RWPE2 (cell line): ENCODE measurements at regions not wholly inside any gene's neighbourhood (a gene's known extent, or its start where the extent isn't known, plus 50 kb on each side); places are given as distances from the start of the nearest gene placed in this dataset.

Experiments used
- ATAC-seq: fragments of 200-7000 bp; cut with Tn5 transposase; 3 replicates; pipeline ENCODE4 v1.9.1; 2021; ENCODE audit warnings: low read depth
- DNase-seq: peaks from one replicate; pipeline ENCODE4 v3.0.0-alpha.2; 2020; ENCODE audit warnings: low spot score
- H3K27ac ChIP-seq: fragments of 450-650 bp; 2 replicates; pipeline ENCODE4 v1.5.1; 2017; ENCODE audit warnings: mild to moderate bottlenecking; ENCODE audit not compliant: poor library complexity, severe bottlenecking
- H3K27me3 ChIP-seq: fragments of 250-450 bp; sonication (Bioruptor Pico); 2 replicates; pipeline ENCODE4 v1.5.1; 2021; ENCODE audit warnings: mild to moderate bottlenecking, moderate library complexity; ENCODE audit not compliant: insufficient read depth, poor library complexity, severe bottlenecking
- H3K36me3 ChIP-seq: fragments of 250-450 bp; sonication (Bioruptor Pico); 2 replicates; pipeline ENCODE4 v1.5.1; 2020; ENCODE audit warnings: low read depth, mild to moderate bottlenecking, moderate library complexity
- H3K4me1 ChIP-seq: fragments of 250-450 bp; sonication (Bioruptor Pico); 2 replicates; pipeline ENCODE4 v1.5.1; 2021; ENCODE audit warnings: mild to moderate bottlenecking, moderate library complexity; ENCODE audit not compliant: insufficient read depth, poor library complexity, severe bottlenecking
- H3K4me3 ChIP-seq: fragments of 250-450 bp; sonication (Bioruptor Pico); 2 replicates; pipeline ENCODE4 v1.5.1; 2021; ENCODE audit warnings: mild to moderate bottlenecking, moderate library complexity; ENCODE audit not compliant: severe bottlenecking
- H3K9me3 ChIP-seq: fragments of 250-450 bp; sonication (Bioruptor Pico); 2 replicates; pipeline ENCODE4 v1.5.1; 2021; ENCODE audit warnings: mild to moderate bottlenecking, moderate library complexity; ENCODE audit not compliant: severe bottlenecking
- CTCF ChIP-seq: fragments of 450-650 bp; IDR thresholded peaks from one replicate; pipeline ENCODE4 v1.5.1; 2017; ENCODE audit warnings: mild to moderate bottlenecking, moderate library complexity; ENCODE audit not compliant: poor library complexity, severe bottlenecking

GRCh38 chr9:2963307-2963706 lies 119.4 kb upstream of the PUM3 start:
- ATAC-seq = no peak
- Histone ChIP-seq H3K27ac (peak overlapping the region; percentile 31), H3K4me3 (no peak overlapping the region), H3K4me1 (no peaks in the 10 kb centered on the region), H3K9me3 (no peaks in the 10 kb centered on the region), H3K36me3 (no peaks in the 10 kb centered on the region), H3K27me3 (no peaks in the 10 kb centered on the region)
- DNase-seq = no peak
- no peak for TF ChIP-seq CTCF

GRCh38 chr9:2962471-2963172 lies 118.7 kb upstream of the PUM3 start:
- no peak for TF ChIP-seq CTCF
- ATAC-seq = peak; percentile 77

GRCh38 chr9:2958219-2958618 lies 114.3 kb upstream of the PUM3 start:
- H3K9me3 ChIP-seq = no peaks in the 10 kb centered on the region
- no peak for ATAC-seq
- peaks cover 6% of the 10 kb centered on the region for H3K27me3 ChIP-seq
- no peak for TF ChIP-seq CTCF
- no peaks in the 10 kb centered on the region for H3K4me1 ChIP-seq
- no peak overlapping the region for H3K4me3 ChIP-seq
- no peaks in the 10 kb centered on the region for H3K36me3 ChIP-seq
- no peak overlapping the region for H3K27ac ChIP-seq
- DNase-seq = no peak

More at GRCh38 chr9:2962471-2963172, 118.7 kb upstream of the PUM3 start:
- Histone ChIP-seq H3K9me3 (no peaks in the 10 kb centered on the region), H3K27ac (peak overlapping the region; percentile 31), H3K4me3 (no peak overlapping the region), H3K4me1 (no peaks in the 10 kb centered on the region), H3K36me3 (no peaks in the 10 kb centered on the region), H3K27me3 (no peaks in the 10 kb centered on the region)
- no peak for DNase-seq

GRCh38 chr9:2957656-2958200 lies 113.8 kb upstream of the PUM3 start:
- peaks cover 6% of the 10 kb centered on the region for H3K27me3 ChIP-seq
- no peak overlapping the region for H3K4me3 ChIP-seq
- no peak for TF ChIP-seq CTCF
- DNase-seq = no peak
- no peak for ATAC-seq
- no peak overlapping the region for H3K27ac ChIP-seq
- H3K36me3 ChIP-seq = no peaks in the 10 kb centered on the region
- no peaks in the 10 kb centered on the region for H3K9me3 ChIP-seq
- H3K4me1 ChIP-seq = no peaks in the 10 kb centered on the region

GRCh38 chr9:2955575-2955974 lies 111.7 kb upstream of the PUM3 start:
- H3K27ac ChIP-seq = no peak overlapping the region
- no peak overlapping the region for H3K4me3 ChIP-seq
- ATAC-seq = no peak
- no peaks in the 10 kb centered on the region for H3K4me1 ChIP-seq
- no peaks in the 10 kb centered on the region for H3K36me3 ChIP-seq
- no peaks in the 10 kb centered on the region for H3K9me3 ChIP-seq
- H3K27me3 ChIP-seq = peaks cover 6% of the 10 kb centered on the region
- no peak for TF ChIP-seq CTCF
- DNase-seq = no peak
